Natural killer cell (primary cell): ENCODE measurements at regions not wholly inside any gene's neighbourhood (a gene's known extent, or its start where the extent isn't known, plus 50 kb on each side); places are given as distances from the start of the nearest gene placed in this dataset.

ENCODE experiments used
- ATAC-seq, 3 donors: fragments of 150-1000 bp in 2 of 3; fragments of 200-7000 bp in 1 of 3; cut with Tn5 transposase; 1 replicate in 1 of 3; 2 replicates in 2 of 3; pipeline ENCODE4 v1.10.0; 2021; ENCODE audit warnings: mild to moderate bottlenecking in 2 of 3, moderate library complexity in 2 of 3
- DNase-seq, 2 donors: peaks; one replicate each; pipeline versions ENCODE4 v3.0.0 to v3.0.0-alpha.2; 2013 to 2021; ENCODE audit warnings: mixed read lengths in 1 of 2
- H3K27ac ChIP-seq: one replicate; pipeline ENCODE4 v1.5.1; 2013; ENCODE audit warnings: mild to moderate bottlenecking, low read length
- H3K27me3 ChIP-seq: one replicate; pipeline ENCODE4 v1.6.1; 2013; ENCODE audit warnings: low read length; ENCODE audit not compliant: control insufficient read depth, insufficient read depth
- H3K36me3 ChIP-seq: one replicate; pipeline ENCODE4 v1.6.1; 2013; ENCODE audit warnings: low read length; ENCODE audit not compliant: control insufficient read depth, insufficient read depth
- H3K4me1 ChIP-seq: one replicate; pipeline ENCODE4 v1.6.1; 2013; ENCODE audit warnings: low read length; ENCODE audit not compliant: control insufficient read depth, insufficient read depth
- H3K4me3 ChIP-seq: one replicate; pipeline ENCODE4 v1.5.1; 2013; ENCODE audit warnings: low read length
- H3K9me3 ChIP-seq: one replicate; pipeline ENCODE4 v1.6.1; 2013; ENCODE audit warnings: low read length; ENCODE audit not compliant: control insufficient read depth, insufficient read depth
- H3K27ac Mint-ChIP-seq, 2 donors: one replicate each; pipeline ENCODE4 v1.8.0; 2022; ENCODE audit warnings: mild to moderate bottlenecking in 2 of 2, mixed read lengths in 2 of 2, moderate library complexity in 1 of 2
- H3K27me3 Mint-ChIP-seq, 2 donors: one replicate each; pipeline ENCODE4 v1.8.0; 2022; ENCODE audit warnings: low read depth in 2 of 2, mixed read lengths in 2 of 2
- H3K36me3 Mint-ChIP-seq: one replicate; pipeline ENCODE4 v1.8.0; 2022; ENCODE audit warnings: mixed read lengths
- H3K4me1 Mint-ChIP-seq, 2 donors: one replicate each; pipeline ENCODE4 v1.8.0; 2022; ENCODE audit warnings: mixed read lengths in 2 of 2
- H3K4me3 Mint-ChIP-seq: one replicate; pipeline ENCODE4 v1.8.0; 2022; ENCODE audit warnings: mild to moderate bottlenecking, moderate library complexity, mixed read lengths
- H3K9me3 Mint-ChIP-seq, 2 donors: one replicate each; pipeline ENCODE4 v1.8.0; 2022; ENCODE audit warnings: mixed read lengths in 2 of 2
- CTCF ChIP-seq: fragments of 200-600 bp; IDR thresholded peaks from one replicate; pipeline ENCODE4 v1.8.0; 2022; ENCODE audit warnings: antibody characterized with exemption
- WGBS: methylation state at CpG from one replicate; pipeline ENCODE4 v1.1.7; 2013; ENCODE audit warnings: missing lambda C conversion rate; ENCODE audit not compliant: insufficient coverage; 5-methylcytosine and 5-hydroxymethylcytosine counted together
- intact Hi-C: fragments of 100-400 bp; cut with micrococcal nuclease; formaldehyde crosslinking; loops from one replicate; pipeline ENCODE4 v1.14.2; 2022

GRCh38 chr12:46439793-46440511 lies 67.4 kb upstream of the SLC38A2 start:
- H3K9me3 ChIP-seq = no peaks in the 10 kb centered on the region

GRCh38 chr12:46438719-46439319 lies 66.2 kb upstream of the SLC38A2 start:
- 98% methylated on average over 7 of the region's 7 CpGs for WGBS
- Histone ChIP-seq H3K27ac (no peak overlapping the region), H3K27me3 (no peaks in the 10 kb centered on the region), H3K4me3 (no peak overlapping the region), H3K9me3 (no peaks in the 10 kb centered on the region), H3K4me1 (no peaks in the 10 kb centered on the region), H3K36me3 (no peaks in the 10 kb centered on the region)
- no peak for ATAC-seq
- Mint-ChIP-seq H3K9me3 (no peaks in the 10 kb centered on the region), H3K27me3 (peaks cover 0 to 6% of the 10 kb centered on the region in 2 donors), H3K4me1 (peaks cover 0 to 5% of the 10 kb centered on the region in 2 donors), H3K4me3 (no peak overlapping the region), H3K27ac (no peak overlapping the region), H3K36me3 (no peaks in the 10 kb centered on the region)
- intact Hi-C loops = no loop called here
- TF ChIP-seq CTCF = no peak
- no peak for DNase-seq

More at GRCh38 chr12:46439793-46440511, 67.4 kb upstream of the SLC38A2 start:
- TF ChIP-seq CTCF = no peak
- H3K9me3 Mint-ChIP-seq = no peaks in the 10 kb centered on the region
- 94% methylated on average over 5 of the region's 5 CpGs for WGBS
- no peaks in the 10 kb centered on the region for H3K27me3 ChIP-seq
- no peak overlapping the region for H3K27ac ChIP-seq
- DNase-seq = no peak
- no peaks in the 10 kb centered on the region for H3K36me3 Mint-ChIP-seq
- peaks cover 0 to 6% of the 10 kb centered on the region in 2 donors for H3K27me3 Mint-ChIP-seq
- no peaks in the 10 kb centered on the region for H3K4me1 ChIP-seq
- ATAC-seq = no peak
- no peak overlapping the region for H3K27ac Mint-ChIP-seq
- no peak overlapping the region for H3K4me3 Mint-ChIP-seq
- intact Hi-C loops = no loop called here
- no peak overlapping the region for H3K4me3 ChIP-seq
- no peaks in the 10 kb centered on the region for H3K36me3 ChIP-seq
- peaks cover 0 to 5% of the 10 kb centered on the region in 2 donors for H3K4me1 Mint-ChIP-seq

- Histone ChIP-seq H3K27me3 (no peaks in the 10 kb centered on the region), H3K36me3 (no peaks in the 10 kb centered on the region), H3K4me3 (no peak overlapping the region), H3K27ac (no peak overlapping the region), H3K4me1 (no peaks in the 10 kb centered on the region), H3K9me3 (no peaks in the 10 kb centered on the region)
- no peak overlapping the region for H3K27ac Mint-ChIP-seq
- peaks cover 0 to 2% of the 10 kb centered on the region in 2 donors for H3K4me1 Mint-ChIP-seq
- no peak overlapping the region for H3K4me3 Mint-ChIP-seq
- 100% methylated on average over 2 of the region's 4 CpGs for WGBS
- intact Hi-C loops = no loop called here
- no peaks in the 10 kb centered on the region for H3K9me3 Mint-ChIP-seq
- peaks cover 0 to 5% of the 10 kb centered on the region in 2 donors for H3K27me3 Mint-ChIP-seq
- H3K36me3 Mint-ChIP-seq = no peaks in the 10 kb centered on the region
- no peak for DNase-seq
- no peak for TF ChIP-seq CTCF
- ATAC-seq = no peak
Measured at GRCh38 chr12:46438256-46438655, 65.7 kb upstream of the SLC38A2 start.
